GM18868 (cell line): ENCODE measurements at regions not wholly inside any gene's neighbourhood (a gene's known extent, or its start where the extent isn't known, plus 50 kb on each side); places are given as distances from the start of the nearest gene placed in this dataset.

Experiments used
- ATAC-seq: cut with Tn5 transposase; IDR thresholded peaks from one replicate; pipeline ENCODE4 v1.9.1; 2021; ENCODE audit warnings: mild to moderate bottlenecking, moderate library complexity; ENCODE audit not compliant: unreplicated experiment

GRCh38 chr7:22676385-22676784 is 50.6 kb upstream of the IL6 start:
- ATAC-seq: peak; percentile 68

- ATAC-seq: no peak
Measured at GRCh38 chr7:22675917-22676343, 51.1 kb upstream of the IL6 start.

GRCh38 chr7:22675421-22675820 is 51.6 kb upstream of the IL6 start:
- no peak for ATAC-seq

GRCh38 chr7:22672846-22673680 is 53.9 kb upstream of the IL6 start:
- ATAC-seq: peak; percentile 73

GRCh38 chr7:22671177-22671879 is 55.7 kb upstream of the IL6 start:
- ATAC-seq: no peak

- no peak for ATAC-seq
Measured at GRCh38 chr7:22670422-22670815, 56.6 kb upstream of the IL6 start.

- ATAC-seq: no peak
Measured at GRCh38 chr7:22669692-22670421, 57.1 kb upstream of the IL6 start.

- ATAC-seq: no peak
Measured at GRCh38 chr7:22668971-22669401, 58.0 kb upstream of the IL6 start.

- ATAC-seq: no peak
Measured at GRCh38 chr7:22667562-22668239, 59.3 kb upstream of the IL6 start.

GRCh38 chr7:22667187-22667561 is 59.8 kb upstream of the IL6 start:
- ATAC-seq: no peak

GRCh38 chr7:22666732-22667131 is 60.3 kb upstream of the IL6 start:
- ATAC-seq: no peak

GRCh38 chr7:22665923-22666322 is 61.1 kb upstream of the IL6 start:
- no peak for ATAC-seq

- ATAC-seq: no peak
Measured at GRCh38 chr7:22664988-22665798, 61.8 kb upstream of the IL6 start.

GRCh38 chr7:22663721-22664120 is 63.3 kb upstream of the IL6 start:
- no peak for ATAC-seq

- ATAC-seq: no peak
Measured at GRCh38 chr7:22663357-22663718, 63.7 kb upstream of the IL6 start.

- ATAC-seq: peak; percentile 51
Measured at GRCh38 chr7:22662556-22663356, 64.2 kb upstream of the IL6 start.

GRCh38 chr7:22662036-22662435 is 65.0 kb upstream of the IL6 start:
- ATAC-seq: peak; percentile 61

GRCh38 chr7:22660732-22661131 is 66.3 kb upstream of the IL6 start:
- ATAC-seq: peak; percentile 46

GRCh38 chr7:22660293-22660692 is 66.7 kb upstream of the IL6 start:
- no peak for ATAC-seq
